Peyer's patch (tissue), 4 donors: ENCODE measurements at regions not wholly inside any gene's neighbourhood (a gene's known extent, or its start where the extent isn't known, plus 50 kb on each side); places are given as distances from the start of the nearest gene placed in this dataset.

Experiments used
- DNase-seq, 3 donors: peaks; one replicate each; pipeline ENCODE4 v3.0.0-alpha.2; 2017 to 2019
- H3K27ac ChIP-seq, 4 donors: fragments of 200-600 bp; sonication (generic); one replicate each; pipeline ENCODE4 v1.5.1; 2016 to 2019
- H3K27me3 ChIP-seq, 2 donors: fragments of 200-600 bp; sonication (generic); one replicate each; pipeline ENCODE4 v1.5.1; 2019
- H3K36me3 ChIP-seq, 3 donors: fragments of 200-600 bp; sonication (generic); one replicate each; pipeline ENCODE4 v1.5.1; 2016 to 2019
- H3K4me1 ChIP-seq, 4 donors: fragments of 200-600 bp; sonication (generic); one replicate each; pipeline ENCODE4 v1.5.1; 2016 to 2019
- H3K4me3 ChIP-seq, 4 donors: fragments of 200-600 bp; sonication (generic); 1 replicate in 3 of 4; 2 replicates in 1 of 4; pipeline ENCODE4 v1.5.1; 2016 to 2019; ENCODE audit warnings: mild to moderate bottlenecking in 1 of 4
- H3K9me3 ChIP-seq, 4 donors: fragments of 200-600 bp; sonication (generic); one replicate each; pipeline ENCODE4 v1.5.1; 2016 to 2019; ENCODE audit warnings: mild to moderate bottlenecking in 1 of 4
- POLR2A ChIP-seq, 2 donors: fragments of 450-650 bp; IDR thresholded peaks; one replicate each; pipeline ENCODE4 v1.5.1; 2017; ENCODE audit warnings: antibody characterized with exemption in 2 of 2, mild to moderate bottlenecking in 2 of 2, moderate library complexity in 2 of 2
- TF ChIP-seq, protein P1 (sequence below), 6 experiments: fragments of 450-650 bp in 4 of 6; fragments of 200-600 bp in 2 of 6; sonication (generic) in 1 of 6; IDR thresholded peaks; one replicate each; pipeline ENCODE4 v1.5.1; 2017 to 2019; ENCODE audit warnings: antibody characterized with exemption in 6 of 6, mild to moderate bottlenecking in 3 of 6, moderate library complexity in 1 of 6

DNA sequence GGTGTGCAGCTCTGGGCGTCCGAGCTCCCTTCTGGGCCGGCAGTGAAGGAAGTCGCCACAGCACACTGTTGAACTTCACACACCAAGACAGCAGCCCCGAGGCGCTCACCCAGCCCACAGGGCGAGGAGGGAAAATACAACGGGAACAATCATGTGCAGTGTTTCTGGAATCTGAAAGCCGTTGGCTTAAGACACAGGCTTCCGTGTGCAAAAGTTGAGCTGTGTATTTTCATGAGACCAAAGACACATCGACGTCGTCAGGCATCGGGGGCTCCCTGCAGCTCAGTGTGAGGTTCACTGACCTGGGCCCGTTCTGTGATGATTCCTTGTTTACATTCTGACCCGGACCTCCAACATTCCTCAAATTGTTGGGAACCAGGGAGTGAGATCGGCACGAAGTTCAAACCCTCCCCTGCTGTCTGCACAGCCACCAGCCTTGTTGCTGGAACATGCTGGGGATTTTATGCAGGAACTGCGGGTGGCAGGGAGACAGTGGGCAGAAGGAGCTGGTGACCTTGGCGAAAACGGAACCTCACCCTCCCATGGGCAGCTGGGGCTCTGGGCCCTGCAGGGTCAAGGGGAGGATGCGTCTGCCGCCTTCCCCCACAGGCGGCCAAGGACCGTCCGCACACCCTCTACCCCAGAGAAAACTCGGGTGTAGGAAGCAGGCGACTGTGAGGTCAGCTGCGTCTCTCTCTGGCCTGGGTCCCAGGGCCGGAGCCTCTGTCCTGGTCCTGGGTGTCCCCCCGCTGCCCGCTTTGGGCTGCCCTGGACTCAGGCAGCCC lies 72.2 kb downstream of the METRNL start:
- no peak overlapping the region for H3K4me3 ChIP-seq
- DNase-seq, result no peak
- H3K27me3 ChIP-seq, result no peaks in the 10 kb centered on the region
- no peak overlapping the region for H3K27ac ChIP-seq
- H3K9me3 ChIP-seq, result no peaks in the 10 kb centered on the region
- TF ChIP-seq, protein P1, sequence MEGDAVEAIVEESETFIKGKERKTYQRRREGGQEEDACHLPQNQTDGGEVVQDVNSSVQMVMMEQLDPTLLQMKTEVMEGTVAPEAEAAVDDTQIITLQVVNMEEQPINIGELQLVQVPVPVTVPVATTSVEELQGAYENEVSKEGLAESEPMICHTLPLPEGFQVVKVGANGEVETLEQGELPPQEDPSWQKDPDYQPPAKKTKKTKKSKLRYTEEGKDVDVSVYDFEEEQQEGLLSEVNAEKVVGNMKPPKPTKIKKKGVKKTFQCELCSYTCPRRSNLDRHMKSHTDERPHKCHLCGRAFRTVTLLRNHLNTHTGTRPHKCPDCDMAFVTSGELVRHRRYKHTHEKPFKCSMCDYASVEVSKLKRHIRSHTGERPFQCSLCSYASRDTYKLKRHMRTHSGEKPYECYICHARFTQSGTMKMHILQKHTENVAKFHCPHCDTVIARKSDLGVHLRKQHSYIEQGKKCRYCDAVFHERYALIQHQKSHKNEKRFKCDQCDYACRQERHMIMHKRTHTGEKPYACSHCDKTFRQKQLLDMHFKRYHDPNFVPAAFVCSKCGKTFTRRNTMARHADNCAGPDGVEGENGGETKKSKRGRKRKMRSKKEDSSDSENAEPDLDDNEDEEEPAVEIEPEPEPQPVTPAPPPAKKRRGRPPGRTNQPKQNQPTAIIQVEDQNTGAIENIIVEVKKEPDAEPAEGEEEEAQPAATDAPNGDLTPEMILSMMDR (IDR thresholded peaks at IDR 0.05), result no peak
- TF ChIP-seq POLR2A (IDR thresholded peaks at IDR 0.05), result no peak
- peaks cover 0 to 4% (median 0%) of the 10 kb centered on the region in 4 donors for H3K4me1 ChIP-seq
- H3K36me3 ChIP-seq, result no peaks in the 10 kb centered on the region

DNA sequence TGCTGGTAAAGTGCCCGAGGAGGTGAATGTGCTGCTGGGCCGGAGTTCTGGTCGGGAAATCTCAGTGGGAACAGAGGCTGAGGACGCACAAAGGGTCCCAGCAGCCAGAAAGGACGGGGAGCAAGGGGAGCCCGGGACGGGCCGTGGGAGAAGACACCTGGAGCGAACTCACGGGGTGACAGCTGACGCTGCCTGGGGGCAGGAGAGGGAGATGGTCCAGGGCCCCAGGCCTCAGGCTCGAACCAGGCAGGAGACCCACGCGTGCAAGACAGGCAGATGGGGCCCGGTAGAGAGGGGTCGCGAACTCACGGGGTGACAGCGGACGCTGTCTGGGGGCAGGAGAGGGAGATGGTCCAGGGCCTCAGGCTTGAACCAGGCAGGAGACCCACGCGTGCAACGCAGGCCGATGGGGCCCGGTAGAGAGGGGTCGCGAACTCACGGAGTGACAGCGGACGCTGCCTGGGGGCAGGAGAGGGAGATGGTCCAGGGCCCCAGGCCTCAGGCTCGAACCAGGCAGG lies 72.9 kb downstream of the METRNL start:
- no peak for TF ChIP-seq POLR2A (IDR thresholded peaks at IDR 0.05)
- TF ChIP-seq, protein P1 (IDR thresholded peaks at IDR 0.05), result no peak
- H3K27me3 ChIP-seq, result no peaks in the 10 kb centered on the region
- H3K36me3 ChIP-seq, result no peaks in the 10 kb centered on the region
- no peak overlapping the region for H3K27ac ChIP-seq
- no peaks in the 10 kb centered on the region for H3K9me3 ChIP-seq
- H3K4me3 ChIP-seq, result no peak overlapping the region
- no peak for DNase-seq
- H3K4me1 ChIP-seq, result peaks cover 0 to 4% (median 0%) of the 10 kb centered on the region in 4 donors

DNA sequence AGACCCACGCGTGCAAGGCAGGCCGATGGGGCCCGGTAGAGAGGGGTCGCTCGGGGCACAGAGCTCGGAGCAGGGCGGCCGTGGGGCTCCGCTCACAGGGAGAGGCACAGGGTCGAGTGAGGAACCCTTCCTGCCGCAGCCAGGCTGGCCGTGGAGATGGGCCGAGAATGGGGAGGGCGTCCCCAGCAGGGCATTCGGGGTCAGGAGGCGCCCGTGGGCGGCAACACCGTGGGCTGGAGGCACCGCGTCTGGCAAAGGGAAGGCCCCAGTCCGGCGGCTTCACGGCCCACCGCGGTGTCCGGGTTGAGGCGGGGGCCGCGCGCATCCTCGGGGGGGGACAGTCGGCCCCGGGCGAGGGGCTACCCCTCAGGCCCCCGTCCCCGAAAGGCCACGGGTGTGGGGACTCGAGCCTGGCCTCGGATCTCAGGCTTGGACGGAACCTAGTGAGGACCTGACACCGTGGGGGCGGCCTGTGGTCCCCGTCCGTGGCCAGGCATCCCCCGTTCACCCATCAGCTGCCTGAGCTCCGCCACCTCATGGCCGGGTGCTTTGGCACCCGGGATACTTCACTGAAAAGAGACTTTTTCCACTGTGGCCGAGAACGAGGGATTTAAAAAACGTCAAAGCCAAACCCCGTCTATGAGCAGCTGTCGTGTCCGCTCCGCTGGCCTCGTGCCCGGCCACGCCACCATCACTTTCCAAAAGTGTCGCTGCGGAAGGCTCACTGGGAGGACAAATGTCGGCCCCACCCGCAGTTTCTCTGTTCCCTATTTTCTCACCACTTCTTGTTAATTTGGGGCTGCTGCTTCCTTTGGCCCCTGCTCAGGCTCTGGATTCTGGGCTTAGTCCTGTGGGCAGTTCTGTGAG lies 73.6 kb downstream of the METRNL start:
- no peaks in the 10 kb centered on the region for H3K27me3 ChIP-seq
- H3K4me1 ChIP-seq, result peaks cover 0 to 4% (median 0%) of the 10 kb centered on the region in 4 donors
- H3K27ac ChIP-seq, result no peak overlapping the region
- DNase-seq, result peak in 2 of 3 donors; percentile 45 to 67
- no peak for TF ChIP-seq POLR2A (IDR thresholded peaks at IDR 0.05)
- TF ChIP-seq, protein P1 (IDR thresholded peaks at IDR 0.05), result no peak
- no peaks in the 10 kb centered on the region for H3K9me3 ChIP-seq
- no peak overlapping the region for H3K4me3 ChIP-seq
- no peaks in the 10 kb centered on the region for H3K36me3 ChIP-seq

DNA sequence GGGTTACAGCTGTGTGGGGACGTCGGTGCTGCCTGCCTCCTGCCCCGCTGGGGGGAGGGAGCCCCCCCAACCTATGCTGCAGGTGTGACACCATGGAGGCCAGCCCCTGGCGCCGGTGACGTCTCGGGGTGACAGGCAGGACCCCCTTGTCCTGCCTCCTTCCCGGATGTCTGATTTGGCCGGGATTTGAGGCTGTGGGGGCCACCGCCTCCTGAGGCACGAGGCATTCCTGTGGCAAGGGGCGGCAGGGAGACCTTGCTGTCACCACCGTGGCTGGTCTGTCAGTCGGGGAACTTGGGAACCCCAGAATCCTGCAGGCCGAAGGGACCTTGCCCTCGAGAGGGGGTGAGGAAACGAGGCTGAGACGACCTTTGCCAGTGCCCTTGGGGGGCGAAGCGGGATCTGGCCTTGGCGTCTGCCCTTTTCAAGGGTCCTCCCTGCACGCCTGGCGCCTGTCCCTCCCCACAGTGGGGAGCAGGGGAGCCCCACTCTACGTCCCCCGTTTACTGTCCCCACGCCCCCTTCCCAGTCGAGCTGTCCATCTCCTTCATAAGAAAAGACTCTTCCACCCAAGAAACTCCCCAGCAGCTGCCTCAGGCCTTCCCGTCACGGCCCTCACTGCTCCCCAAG lies 74.4 kb downstream of the METRNL start:
- DNase-seq, result no peak
- Histone ChIP-seq H3K4me3 (no peak overlapping the region), H3K27me3 (no peaks in the 10 kb centered on the region), H3K9me3 (no peaks in the 10 kb centered on the region), H3K4me1 (peaks cover 0 to 4% (median 0%) of the 10 kb centered on the region in 4 donors), H3K27ac (no peak overlapping the region), H3K36me3 (no peaks in the 10 kb centered on the region)
- TF ChIP-seq, protein P1 (IDR thresholded peaks at IDR 0.05), result no peak
- no peak for TF ChIP-seq POLR2A (IDR thresholded peaks at IDR 0.05)

DNA sequence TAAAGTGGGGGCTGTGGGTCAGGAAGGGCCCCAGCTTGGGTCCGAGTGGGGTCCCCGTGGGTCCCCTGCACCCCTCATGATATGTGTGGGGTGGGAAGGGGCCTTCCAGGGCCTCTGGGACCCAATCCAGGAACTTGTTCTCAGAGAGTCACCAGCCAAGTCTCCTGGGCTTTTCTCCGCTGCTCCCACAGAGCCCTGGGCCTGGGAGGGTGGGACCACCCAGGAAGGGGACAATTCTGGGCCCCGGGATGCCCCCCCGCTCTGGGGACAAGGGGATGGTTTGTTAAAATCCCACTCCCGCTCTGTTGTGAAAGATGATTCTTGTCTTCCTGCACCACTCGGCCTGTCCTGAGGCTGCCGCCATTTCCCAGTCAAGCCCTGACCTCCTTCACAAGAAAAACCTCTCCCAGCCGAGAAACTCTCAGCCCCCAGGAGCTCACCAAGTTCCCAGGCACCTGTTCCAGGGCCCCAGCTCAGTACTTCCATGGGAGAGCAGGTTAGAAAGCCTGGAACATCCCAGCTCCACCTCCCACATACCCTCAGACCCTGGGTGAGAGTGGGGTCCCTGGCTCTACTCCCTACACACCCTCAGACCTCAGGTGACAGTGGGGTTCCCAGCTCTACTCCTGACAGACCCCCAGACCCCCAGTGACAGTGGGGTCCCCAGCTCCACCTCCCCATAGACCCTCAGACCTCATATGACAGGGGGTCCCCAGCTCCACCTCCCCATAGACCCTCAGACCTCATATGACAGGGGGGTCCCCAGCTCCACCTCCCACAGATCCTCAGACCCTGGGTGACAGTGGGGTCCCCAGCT lies 75.1 kb downstream of the METRNL start:
- H3K27me3 ChIP-seq, result no peaks in the 10 kb centered on the region
- H3K4me1 ChIP-seq, result peaks cover 0 to 4% (median 0%) of the 10 kb centered on the region in 4 donors
- no peaks in the 10 kb centered on the region for H3K36me3 ChIP-seq
- no peak overlapping the region for H3K27ac ChIP-seq
- no peak for DNase-seq
- TF ChIP-seq, protein P1 (IDR thresholded peaks at IDR 0.05), result no peak
- TF ChIP-seq POLR2A (IDR thresholded peaks at IDR 0.05), result no peak
- H3K9me3 ChIP-seq, result no peaks in the 10 kb centered on the region
- no peak overlapping the region for H3K4me3 ChIP-seq
